WTC11 (cell line): ENCODE measurements at regions not wholly inside any gene's neighbourhood (a gene's known extent, or its start where the extent isn't known, plus 50 kb on each side); places are given as distances from the start of the nearest gene placed in this dataset.

ENCODE experiments used
- ATAC-seq: fragments of 200-7000 bp; cut with Tn5 transposase; 2 replicates; pipeline ENCODE4 v1.10.0; 2021; ENCODE audit warnings: mild to moderate bottlenecking, moderate library complexity
- CTCF ChIA-PET: fragments of 300-600 bp; sonication (Branson Sonifier 250); formaldehyde crosslinking; loops from one replicate; lab custom pipeline; 2021; ENCODE audit warnings: antibody characterized with exemption; lab: Charles Lee
- POLR2A ChIA-PET: fragments of 350-600 bp; sonication (Branson Sonifier 250); formaldehyde crosslinking; loops from one replicate; lab custom pipeline; 2021; ENCODE audit warnings: antibody characterized with exemption; lab: Charles Lee
- DNase-seq: peaks from one replicate; pipeline ENCODE4 v3.0.0; 2021; ENCODE audit warnings: low spot score
- H3K27ac Mint-ChIP-seq: 2 replicates; pipeline ENCODE4 v1.8.0; 2021; ENCODE audit warnings: mixed read lengths
- H3K27me3 Mint-ChIP-seq: 2 replicates; pipeline ENCODE4 v1.8.0; 2021; ENCODE audit warnings: low read depth, mild to moderate bottlenecking, moderate library complexity, mixed read lengths
- H3K36me3 Mint-ChIP-seq: 2 replicates; pipeline ENCODE4 v1.8.0; 2021; ENCODE audit warnings: mixed read lengths
- H3K4me1 Mint-ChIP-seq: 2 replicates; pipeline ENCODE4 v1.8.0; 2022; ENCODE audit warnings: mixed read lengths
- H3K4me3 Mint-ChIP-seq: 2 replicates; pipeline ENCODE4 v1.8.0; 2021; ENCODE audit warnings: mild to moderate bottlenecking, moderate library complexity, mixed read lengths
- H3K9me3 Mint-ChIP-seq: 2 replicates; pipeline ENCODE4 v1.8.0; 2021; ENCODE audit warnings: mixed read lengths
- CREM ChIP-seq: sonication (generic); formaldehyde crosslinking; IDR thresholded peaks from 2 replicates; pipeline ENCODE4 v1.8.1; 2022; ENCODE audit warnings: mild to moderate bottlenecking, missing genetic modification reagents, moderate library complexity
- HMGA2 ChIP-seq: fragments of 250-450 bp; sonication (Bioruptor Pico); IDR thresholded peaks from 2 replicates; pipeline ENCODE4 v1.4.0; 2021; ENCODE audit warnings: mild to moderate bottlenecking, moderate library complexity
- MYBL2 ChIP-seq: sonication (generic); formaldehyde crosslinking; IDR thresholded peaks from 2 replicates; pipeline ENCODE4 v1.8.1; 2023; ENCODE audit warnings: mild to moderate bottlenecking, moderate library complexity, missing genetic modification reagents
- NR2C2 ChIP-seq: sonication (generic); formaldehyde crosslinking; IDR thresholded peaks from 2 replicates; pipeline ENCODE4 v1.8.0; 2022; ENCODE audit warnings: mild to moderate bottlenecking, missing genetic modification reagents
- OVOL2 ChIP-seq: fragments of 250-450 bp; sonication (Bioruptor Pico); IDR thresholded peaks from 2 replicates; pipeline ENCODE4 v1.9.0; 2021; ENCODE audit warnings: mild to moderate bottlenecking, borderline replicate concordance
- RELA ChIP-seq: sonication (generic); formaldehyde crosslinking; IDR thresholded peaks from 2 replicates; pipeline ENCODE4 v1.8.1; 2022; ENCODE audit warnings: missing genetic modification reagents, mild to moderate bottlenecking, borderline replicate concordance
- ZNF121 ChIP-seq: sonication (generic); formaldehyde crosslinking; IDR thresholded peaks from 2 replicates; pipeline ENCODE4 v1.8.0; 2023; ENCODE audit warnings: missing genetic modification reagents
- ZNF232 ChIP-seq: sonication (generic); formaldehyde crosslinking; IDR thresholded peaks from 2 replicates; pipeline ENCODE4 v1.8.0; 2022; ENCODE audit warnings: mild to moderate bottlenecking, missing genetic modification reagents
- ZNF396 ChIP-seq: fragments of 250-450 bp; sonication (Bioruptor Pico); IDR thresholded peaks from 2 replicates; pipeline ENCODE4 v1.8.0; 2021; ENCODE audit warnings: mild to moderate bottlenecking, moderate library complexity, borderline replicate concordance
- TF ChIP-seq, protein P1 (sequence below): sonication (generic); formaldehyde crosslinking; IDR thresholded peaks from 2 replicates; pipeline ENCODE4 v1.8.1; 2022; ENCODE audit warnings: missing genetic modification reagents, borderline replicate concordance
- TF ChIP-seq, protein P2 (sequence below): sonication (generic); formaldehyde crosslinking; IDR thresholded peaks from 2 replicates; pipeline ENCODE4 v1.8.1; 2023; ENCODE audit warnings: mild to moderate bottlenecking, missing genetic modification reagents
- TF ChIP-seq, protein P3 (sequence below): sonication (generic); formaldehyde crosslinking; IDR thresholded peaks from 2 replicates; pipeline ENCODE4 v1.8.0; 2022; ENCODE audit warnings: mild to moderate bottlenecking, missing genetic modification reagents
- TF ChIP-seq, protein P4 (sequence below): sonication (generic); formaldehyde crosslinking; conservative IDR thresholded peaks from 2 replicates; pipeline ENCODE4 v1.8.1; 2022; ENCODE audit warnings: mild to moderate bottlenecking, missing genetic modification reagents
- TF ChIP-seq, protein P5 (sequence below): sonication (generic); formaldehyde crosslinking; IDR thresholded peaks from 2 replicates; pipeline ENCODE4 v1.8.0; 2023; ENCODE audit warnings: missing genetic modification reagents
- TF ChIP-seq, protein P6 (sequence below): fragments of 250-450 bp; sonication (Bioruptor Pico); IDR thresholded peaks from 2 replicates; pipeline ENCODE4 v1.9.0; 2021; ENCODE audit warnings: moderate library complexity, mild to moderate bottlenecking, inconsistent platforms, borderline replicate concordance
- TF ChIP-seq, protein P7 (sequence below): sonication (generic); formaldehyde crosslinking; IDR thresholded peaks from 2 replicates; pipeline ENCODE4 v1.8.1; 2023; ENCODE audit warnings: mild to moderate bottlenecking, missing genetic modification reagents, moderate library complexity
- TF ChIP-seq, protein P8 (sequence below): sonication (generic); formaldehyde crosslinking; IDR thresholded peaks from 2 replicates; pipeline ENCODE4 v1.8.0; 2022; ENCODE audit warnings: missing genetic modification reagents
- TF ChIP-seq, protein P9 (sequence below): fragments of 250-450 bp; sonication (Bioruptor Pico); IDR thresholded peaks from 2 replicates; pipeline ENCODE4 v1.9.0; 2021; ENCODE audit warnings: mild to moderate bottlenecking

DNA sequence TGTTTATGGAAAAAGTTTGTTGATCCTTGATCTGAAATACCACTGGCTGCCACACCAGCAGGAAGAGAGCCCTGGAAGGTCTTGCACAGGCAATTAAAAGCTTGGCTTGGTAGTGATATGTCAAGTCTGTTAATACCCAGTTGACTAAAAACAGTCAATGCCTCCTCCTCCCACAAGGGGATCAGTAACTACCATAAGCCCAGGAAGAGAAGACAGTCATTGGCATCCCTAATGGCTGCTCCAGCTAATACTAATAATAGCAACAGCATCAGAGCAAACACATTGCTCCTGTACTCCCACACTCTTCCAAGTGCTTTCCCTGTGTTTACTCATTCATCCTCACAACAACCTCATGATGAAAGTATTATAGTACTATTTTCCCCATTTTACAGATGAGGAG lies 528.6 kb downstream of the TAFA4 start:
- Mint-ChIP-seq H3K27me3 (no peaks in the 10 kb centered on the region), H3K4me3 (no peak overlapping the region), H3K27ac (no peak overlapping the region), H3K36me3 (no peaks in the 10 kb centered on the region), H3K9me3 (peaks cover 9% of the 10 kb centered on the region), H3K4me1 (0 out of 2 replicates have a peak, but pooled peaks cover 3% of the 10 kb centered on the region)
- ChIA-PET CTCF (no interaction called here), POLR2A (no interaction called here)
- DNase-seq (no peak), ATAC-seq (no peak)
- TF ChIP-seq, protein P1, sequence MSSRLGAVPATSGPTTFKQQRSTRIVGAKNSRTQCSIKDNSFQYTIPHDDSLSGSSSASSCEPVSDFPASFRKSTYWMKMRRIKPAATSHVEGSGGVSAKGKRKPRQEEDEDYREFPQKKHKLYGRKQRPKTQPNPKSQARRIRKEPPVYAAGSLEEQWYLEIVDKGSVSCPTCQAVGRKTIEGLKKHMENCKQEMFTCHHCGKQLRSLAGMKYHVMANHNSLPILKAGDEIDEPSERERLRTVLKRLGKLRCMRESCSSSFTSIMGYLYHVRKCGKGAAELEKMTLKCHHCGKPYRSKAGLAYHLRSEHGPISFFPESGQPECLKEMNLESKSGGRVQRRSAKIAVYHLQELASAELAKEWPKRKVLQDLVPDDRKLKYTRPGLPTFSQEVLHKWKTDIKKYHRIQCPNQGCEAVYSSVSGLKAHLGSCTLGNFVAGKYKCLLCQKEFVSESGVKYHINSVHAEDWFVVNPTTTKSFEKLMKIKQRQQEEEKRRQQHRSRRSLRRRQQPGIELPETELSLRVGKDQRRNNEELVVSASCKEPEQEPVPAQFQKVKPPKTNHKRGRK: no peak
- TF ChIP-seq, protein P2, sequence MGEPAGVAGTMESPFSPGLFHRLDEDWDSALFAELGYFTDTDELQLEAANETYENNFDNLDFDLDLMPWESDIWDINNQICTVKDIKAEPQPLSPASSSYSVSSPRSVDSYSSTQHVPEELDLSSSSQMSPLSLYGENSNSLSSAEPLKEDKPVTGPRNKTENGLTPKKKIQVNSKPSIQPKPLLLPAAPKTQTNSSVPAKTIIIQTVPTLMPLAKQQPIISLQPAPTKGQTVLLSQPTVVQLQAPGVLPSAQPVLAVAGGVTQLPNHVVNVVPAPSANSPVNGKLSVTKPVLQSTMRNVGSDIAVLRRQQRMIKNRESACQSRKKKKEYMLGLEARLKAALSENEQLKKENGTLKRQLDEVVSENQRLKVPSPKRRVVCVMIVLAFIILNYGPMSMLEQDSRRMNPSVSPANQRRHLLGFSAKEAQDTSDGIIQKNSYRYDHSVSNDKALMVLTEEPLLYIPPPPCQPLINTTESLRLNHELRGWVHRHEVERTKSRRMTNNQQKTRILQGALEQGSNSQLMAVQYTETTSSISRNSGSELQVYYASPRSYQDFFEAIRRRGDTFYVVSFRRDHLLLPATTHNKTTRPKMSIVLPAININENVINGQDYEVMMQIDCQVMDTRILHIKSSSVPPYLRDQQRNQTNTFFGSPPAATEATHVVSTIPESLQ (CRISPR knock-in tag): no peak
- TF ChIP-seq, protein P3, sequence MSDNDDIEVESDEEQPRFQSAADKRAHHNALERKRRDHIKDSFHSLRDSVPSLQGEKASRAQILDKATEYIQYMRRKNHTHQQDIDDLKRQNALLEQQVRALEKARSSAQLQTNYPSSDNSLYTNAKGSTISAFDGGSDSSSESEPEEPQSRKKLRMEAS (CRISPR knock-in tag): no peak
- TF ChIP-seq, protein P4, sequence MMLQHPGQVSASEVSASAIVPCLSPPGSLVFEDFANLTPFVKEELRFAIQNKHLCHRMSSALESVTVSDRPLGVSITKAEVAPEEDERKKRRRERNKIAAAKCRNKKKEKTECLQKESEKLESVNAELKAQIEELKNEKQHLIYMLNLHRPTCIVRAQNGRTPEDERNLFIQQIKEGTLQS: no peak
- TF ChIP-seq NR2C2 (CRISPR knock-in tag): no peak
- TF ChIP-seq MYBL2 (CRISPR knock-in tag): no peak
- TF ChIP-seq ZNF232 (CRISPR knock-in tag): no peak
- no peak for TF ChIP-seq ZNF121 (CRISPR knock-in tag)
- no peak for TF ChIP-seq CREM
- no peak for TF ChIP-seq ZNF396
- TF ChIP-seq, protein P5, sequence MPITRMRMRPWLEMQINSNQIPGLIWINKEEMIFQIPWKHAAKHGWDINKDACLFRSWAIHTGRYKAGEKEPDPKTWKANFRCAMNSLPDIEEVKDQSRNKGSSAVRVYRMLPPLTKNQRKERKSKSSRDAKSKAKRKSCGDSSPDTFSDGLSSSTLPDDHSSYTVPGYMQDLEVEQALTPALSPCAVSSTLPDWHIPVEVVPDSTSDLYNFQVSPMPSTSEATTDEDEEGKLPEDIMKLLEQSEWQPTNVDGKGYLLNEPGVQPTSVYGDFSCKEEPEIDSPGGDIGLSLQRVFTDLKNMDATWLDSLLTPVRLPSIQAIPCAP: no peak
- TF ChIP-seq, protein P6, sequence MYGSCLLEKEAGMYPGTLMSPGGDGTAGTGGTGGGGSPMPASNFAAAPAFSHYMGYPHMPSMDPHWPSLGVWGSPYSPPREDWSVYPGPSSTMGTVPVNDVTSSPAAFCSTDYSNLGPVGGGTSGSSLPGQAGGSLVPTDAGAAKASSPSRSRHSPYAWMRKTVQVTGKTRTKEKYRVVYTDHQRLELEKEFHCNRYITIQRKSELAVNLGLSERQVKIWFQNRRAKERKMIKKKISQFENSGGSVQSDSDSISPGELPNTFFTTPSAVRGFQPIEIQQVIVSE (CRISPR knock-in tag): no peak
- TF ChIP-seq, protein P7, sequence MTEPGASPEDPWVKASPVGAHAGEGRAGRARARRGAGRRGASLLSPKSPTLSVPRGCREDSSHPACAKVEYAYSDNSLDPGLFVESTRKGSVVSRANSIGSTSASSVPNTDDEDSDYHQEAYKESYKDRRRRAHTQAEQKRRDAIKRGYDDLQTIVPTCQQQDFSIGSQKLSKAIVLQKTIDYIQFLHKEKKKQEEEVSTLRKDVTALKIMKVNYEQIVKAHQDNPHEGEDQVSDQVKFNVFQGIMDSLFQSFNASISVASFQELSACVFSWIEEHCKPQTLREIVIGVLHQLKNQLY (CRISPR knock-in tag): no peak
- no peak for TF ChIP-seq OVOL2 (CRISPR knock-in tag)
- TF ChIP-seq RELA: no peak
- TF ChIP-seq, protein P8, sequence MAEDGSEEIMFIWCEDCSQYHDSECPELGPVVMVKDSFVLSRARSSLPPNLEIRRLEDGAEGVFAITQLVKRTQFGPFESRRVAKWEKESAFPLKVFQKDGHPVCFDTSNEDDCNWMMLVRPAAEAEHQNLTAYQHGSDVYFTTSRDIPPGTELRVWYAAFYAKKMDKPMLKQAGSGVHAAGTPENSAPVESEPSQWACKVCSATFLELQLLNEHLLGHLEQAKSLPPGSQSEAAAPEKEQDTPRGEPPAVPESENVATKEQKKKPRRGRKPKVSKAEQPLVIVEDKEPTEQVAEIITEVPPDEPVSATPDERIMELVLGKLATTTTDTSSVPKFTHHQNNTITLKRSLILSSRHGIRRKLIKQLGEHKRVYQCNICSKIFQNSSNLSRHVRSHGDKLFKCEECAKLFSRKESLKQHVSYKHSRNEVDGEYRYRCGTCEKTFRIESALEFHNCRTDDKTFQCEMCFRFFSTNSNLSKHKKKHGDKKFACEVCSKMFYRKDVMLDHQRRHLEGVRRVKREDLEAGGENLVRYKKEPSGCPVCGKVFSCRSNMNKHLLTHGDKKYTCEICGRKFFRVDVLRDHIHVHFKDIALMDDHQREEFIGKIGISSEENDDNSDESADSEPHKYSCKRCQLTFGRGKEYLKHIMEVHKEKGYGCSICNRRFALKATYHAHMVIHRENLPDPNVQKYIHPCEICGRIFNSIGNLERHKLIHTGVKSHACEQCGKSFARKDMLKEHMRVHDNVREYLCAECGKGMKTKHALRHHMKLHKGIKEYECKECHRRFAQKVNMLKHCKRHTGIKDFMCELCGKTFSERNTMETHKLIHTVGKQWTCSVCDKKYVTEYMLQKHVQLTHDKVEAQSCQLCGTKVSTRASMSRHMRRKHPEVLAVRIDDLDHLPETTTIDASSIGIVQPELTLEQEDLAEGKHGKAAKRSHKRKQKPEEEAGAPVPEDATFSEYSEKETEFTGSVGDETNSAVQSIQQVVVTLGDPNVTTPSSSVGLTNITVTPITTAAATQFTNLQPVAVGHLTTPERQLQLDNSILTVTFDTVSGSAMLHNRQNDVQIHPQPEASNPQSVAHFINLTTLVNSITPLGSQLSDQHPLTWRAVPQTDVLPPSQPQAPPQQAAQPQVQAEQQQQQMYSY (CRISPR knock-in tag): no peak
- TF ChIP-seq, protein P9, sequence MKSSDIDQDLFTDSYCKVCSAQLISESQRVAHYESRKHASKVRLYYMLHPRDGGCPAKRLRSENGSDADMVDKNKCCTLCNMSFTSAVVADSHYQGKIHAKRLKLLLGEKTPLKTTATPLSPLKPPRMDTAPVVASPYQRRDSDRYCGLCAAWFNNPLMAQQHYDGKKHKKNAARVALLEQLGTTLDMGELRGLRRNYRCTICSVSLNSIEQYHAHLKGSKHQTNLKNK (CRISPR knock-in tag): no peak
- TF ChIP-seq HMGA2: no peak
